OCI-LY1 (cell line): ENCODE measurements at regions not wholly inside any gene's neighbourhood (a gene's known extent, or its start where the extent isn't known, plus 50 kb on each side); places are given as distances from the start of the nearest gene placed in this dataset.

Source experiments
- H2AFZ ChIP-seq: fragments of 200-600 bp; sonication (generic), shearing (Covaris generic); 2 replicates; pipeline ENCODE4 v1.6.0; 2014; ENCODE audit warnings: antibody characterized with exemption, mild to moderate bottlenecking, low read length
- H3F3A ChIP-seq: fragments of 200-600 bp; sonication (generic), shearing (Covaris generic); 2 replicates; pipeline ENCODE4 v1.6.0; 2014; ENCODE audit warnings: mild to moderate bottlenecking, antibody characterized with exemption, low read length, moderate library complexity; ENCODE audit not compliant: insufficient read depth
- H3K27ac ChIP-seq: fragments of 200-600 bp; sonication (generic); 2 replicates; pipeline ENCODE4 v1.5.1; 2014; ENCODE audit warnings: low read length, mixed run types, mild to moderate bottlenecking, low read depth; ENCODE audit not compliant: poor library complexity, severe bottlenecking
- H3K27me3 ChIP-seq: fragments of 200-600 bp; sonication (generic); 2 replicates; pipeline ENCODE4 v1.6.0; 2014; ENCODE audit warnings: antibody characterized with exemption, mild to moderate bottlenecking, low read length, moderate library complexity; ENCODE audit not compliant: insufficient read depth
- H3K36me3 ChIP-seq: fragments of 200-600 bp; sonication (generic); 2 replicates; pipeline ENCODE4 v1.6.1; 2014; ENCODE audit warnings: mild to moderate bottlenecking, antibody characterized with exemption, low read length, moderate library complexity, mixed read lengths; ENCODE audit not compliant: insufficient read depth
- H3K4me1 ChIP-seq: fragments of 200-600 bp; sonication (generic); 2 replicates; pipeline ENCODE4 v1.5.1; 2014; ENCODE audit warnings: mild to moderate bottlenecking, low read length, moderate library complexity; ENCODE audit not compliant: insufficient read depth, severe bottlenecking
- H3K4me2 ChIP-seq: fragments of 200-600 bp; sonication (generic), shearing (Covaris generic); 2 replicates; pipeline ENCODE4 v1.6.1; 2014; ENCODE audit warnings: low read length
- H3K4me3 ChIP-seq: fragments of 200-600 bp; sonication (generic); 2 replicates; pipeline ENCODE4 v1.5.1; 2014; ENCODE audit warnings: low read length, low read depth, mild to moderate bottlenecking, mixed read lengths; ENCODE audit not compliant: poor library complexity, severe bottlenecking
- H3K79me2 ChIP-seq: fragments of 200-600 bp; shearing (Covaris generic); 2 replicates; pipeline ENCODE4 v1.6.1; 2016; ENCODE audit warnings: mixed run types, low read length, mixed read lengths; ENCODE audit not compliant: insufficient read depth
- H3K9ac ChIP-seq: fragments of 200-600 bp; sonication (generic), shearing (Covaris generic); 2 replicates; pipeline ENCODE4 v1.6.1; 2014; ENCODE audit warnings: mild to moderate bottlenecking, low read length, mixed read lengths
- H3K9me2 ChIP-seq: fragments of 200-600 bp; sonication (generic), shearing (Covaris generic); 2 replicates; pipeline ENCODE4 v1.6.1; 2014; ENCODE audit warnings: low read depth, mild to moderate bottlenecking, low read length, mixed read lengths
- H3K9me3 ChIP-seq: fragments of 200-600 bp; shearing (Covaris generic); 2 replicates; pipeline ENCODE4 v1.6.1; 2014; ENCODE audit warnings: low read length, mixed read lengths
- H4K20me1 ChIP-seq: fragments of 200-600 bp; sonication (generic), shearing (Covaris generic); 2 replicates; pipeline ENCODE4 v1.6.0; 2016; ENCODE audit warnings: mild to moderate bottlenecking, low read length; ENCODE audit not compliant: insufficient read depth
- EZH2 ChIP-seq: fragments of 200-600 bp; sonication (generic), shearing (Covaris generic); IDR thresholded peaks from 2 replicates; pipeline ENCODE4 v1.8.0; 2017; ENCODE audit warnings: borderline replicate concordance, mixed run types, mild to moderate bottlenecking, antibody characterized with exemption, low read length, moderate library complexity, mixed read lengths
- TF ChIP-seq, protein P1 (sequence below): fragments of 200-600 bp; sonication (generic), shearing (Covaris generic); IDR thresholded peaks from 2 replicates; pipeline ENCODE4 v1.5.1; 2017; ENCODE audit warnings: mild to moderate bottlenecking, antibody characterized with exemption, low read length, moderate library complexity, mixed read lengths

DNA sequence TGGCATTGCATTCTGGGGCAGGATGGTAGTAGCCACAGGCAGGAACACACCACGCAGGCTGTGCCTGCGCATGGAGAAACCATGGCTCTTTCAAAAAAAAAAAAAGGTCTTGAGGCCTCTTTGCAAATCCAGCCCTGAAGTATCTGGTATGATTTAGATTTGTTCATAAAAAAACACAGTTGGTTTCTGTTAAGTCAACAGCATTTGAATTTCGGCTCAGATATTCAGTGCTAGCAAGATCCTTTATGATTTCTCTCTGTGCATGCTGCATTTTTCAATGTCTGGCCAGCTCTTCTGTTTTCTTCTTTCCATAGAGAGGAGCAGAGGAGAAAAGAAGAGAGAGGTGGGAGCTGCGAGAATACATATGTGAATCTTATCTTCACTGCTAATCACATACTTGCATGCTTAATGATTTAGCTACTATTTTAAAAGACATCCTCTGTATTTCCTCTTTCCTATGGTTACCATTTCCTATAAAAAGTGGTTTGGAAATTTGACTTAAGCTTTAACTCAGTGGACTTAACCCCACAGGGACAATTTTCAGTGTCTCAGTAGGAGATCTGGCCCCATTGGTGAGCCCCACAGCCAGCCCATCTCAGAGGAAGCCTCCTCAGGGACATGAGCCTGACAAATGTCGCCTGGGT, 214.3 kb upstream of the APCDD1 start:
- no peaks in the 10 kb centered on the region for H3K36me3 ChIP-seq
- H3K4me3 ChIP-seq = no peak overlapping the region
- H3K4me2 ChIP-seq = no peak overlapping the region
- H3K4me1 ChIP-seq = no peaks in the 10 kb centered on the region
- no peaks in the 10 kb centered on the region for H3K27me3 ChIP-seq
- H3K9ac ChIP-seq = no peak overlapping the region
- no peak for TF ChIP-seq EZH2
- TF ChIP-seq, protein P1, sequence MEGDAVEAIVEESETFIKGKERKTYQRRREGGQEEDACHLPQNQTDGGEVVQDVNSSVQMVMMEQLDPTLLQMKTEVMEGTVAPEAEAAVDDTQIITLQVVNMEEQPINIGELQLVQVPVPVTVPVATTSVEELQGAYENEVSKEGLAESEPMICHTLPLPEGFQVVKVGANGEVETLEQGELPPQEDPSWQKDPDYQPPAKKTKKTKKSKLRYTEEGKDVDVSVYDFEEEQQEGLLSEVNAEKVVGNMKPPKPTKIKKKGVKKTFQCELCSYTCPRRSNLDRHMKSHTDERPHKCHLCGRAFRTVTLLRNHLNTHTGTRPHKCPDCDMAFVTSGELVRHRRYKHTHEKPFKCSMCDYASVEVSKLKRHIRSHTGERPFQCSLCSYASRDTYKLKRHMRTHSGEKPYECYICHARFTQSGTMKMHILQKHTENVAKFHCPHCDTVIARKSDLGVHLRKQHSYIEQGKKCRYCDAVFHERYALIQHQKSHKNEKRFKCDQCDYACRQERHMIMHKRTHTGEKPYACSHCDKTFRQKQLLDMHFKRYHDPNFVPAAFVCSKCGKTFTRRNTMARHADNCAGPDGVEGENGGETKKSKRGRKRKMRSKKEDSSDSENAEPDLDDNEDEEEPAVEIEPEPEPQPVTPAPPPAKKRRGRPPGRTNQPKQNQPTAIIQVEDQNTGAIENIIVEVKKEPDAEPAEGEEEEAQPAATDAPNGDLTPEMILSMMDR = no peak
- H3F3A ChIP-seq = no peaks in the 10 kb centered on the region
- no peaks in the 10 kb centered on the region for H3K9me3 ChIP-seq
- H3K9me2 ChIP-seq = no peaks in the 10 kb centered on the region
- no peaks in the 10 kb centered on the region for H3K79me2 ChIP-seq
- H2AFZ ChIP-seq = no peak overlapping the region
- no peaks in the 10 kb centered on the region for H4K20me1 ChIP-seq
- H3K27ac ChIP-seq = no peak overlapping the region

DNA sequence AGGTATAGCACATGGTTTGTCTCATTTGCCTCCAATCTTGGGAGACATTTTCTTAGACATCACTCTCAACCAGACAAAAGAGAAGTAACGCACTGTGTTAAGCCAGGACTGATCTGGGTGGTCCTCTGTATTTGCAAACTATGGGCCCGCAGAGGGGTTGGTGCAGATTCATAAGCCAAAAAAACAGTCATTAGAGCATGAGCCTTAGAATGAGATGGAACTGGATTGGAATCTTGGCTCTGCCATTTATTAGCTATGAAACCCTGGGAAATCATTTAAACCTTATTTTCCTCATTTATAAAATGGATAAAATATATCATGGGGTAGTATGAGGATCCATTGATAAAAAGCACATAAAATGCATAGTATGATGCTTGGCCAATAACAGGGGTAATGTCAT, 213.5 kb upstream of the APCDD1 start:
- Histone ChIP-seq H3F3A (no peaks in the 10 kb centered on the region), H3K27me3 (no peaks in the 10 kb centered on the region), H3K27ac (no peak overlapping the region), H2AFZ (no peak overlapping the region), H4K20me1 (no peaks in the 10 kb centered on the region), H3K4me1 (no peaks in the 10 kb centered on the region), H3K4me3 (no peak overlapping the region), H3K36me3 (no peaks in the 10 kb centered on the region), H3K9ac (no peak overlapping the region), H3K4me2 (no peak overlapping the region), H3K79me2 (no peaks in the 10 kb centered on the region), H3K9me3 (no peaks in the 10 kb centered on the region), H3K9me2 (no peaks in the 10 kb centered on the region)
- TF ChIP-seq, protein P1 = no peak

DNA sequence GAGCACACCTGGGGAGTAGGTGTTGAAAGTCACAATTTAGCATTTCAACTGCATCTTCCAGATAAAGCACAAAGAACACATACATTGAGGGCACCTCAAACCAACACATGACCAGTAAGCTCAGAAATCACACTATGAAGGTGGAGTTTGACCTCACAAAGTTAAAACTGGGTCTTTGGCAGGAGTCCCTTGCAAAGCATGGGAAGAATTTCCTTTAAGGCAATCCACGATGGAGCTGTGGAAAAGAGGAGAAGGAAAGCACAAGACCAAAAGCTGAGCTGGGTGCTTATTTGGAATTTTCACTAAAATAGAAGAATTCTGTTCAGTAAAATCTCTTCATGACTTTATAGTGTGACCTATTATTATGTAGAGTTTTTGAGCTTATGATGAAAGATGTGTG, 212.9 kb upstream of the APCDD1 start:
- Histone ChIP-seq H3F3A (no peaks in the 10 kb centered on the region), H3K4me3 (no peak overlapping the region), H3K27me3 (no peaks in the 10 kb centered on the region), H3K4me2 (no peak overlapping the region), H3K9me3 (no peaks in the 10 kb centered on the region), H3K79me2 (no peaks in the 10 kb centered on the region), H3K36me3 (no peaks in the 10 kb centered on the region), H3K4me1 (no peaks in the 10 kb centered on the region), H2AFZ (no peak overlapping the region), H4K20me1 (no peaks in the 10 kb centered on the region), H3K27ac (no peak overlapping the region), H3K9me2 (no peaks in the 10 kb centered on the region), H3K9ac (no peak overlapping the region)
- TF ChIP-seq EZH2 = no peak
- TF ChIP-seq, protein P1 = no peak
